Inferior parietal cortex (tissue), 1 donor: ENCODE measurements at regions not wholly inside any gene's neighbourhood (a gene's known extent, or its start where the extent isn't known, plus 50 kb on each side); places are given as distances from the start of the nearest gene placed in this dataset.

ENCODE experiments used
- DNase-seq: peaks from one replicate; pipeline ENCODE4 v3.0.0-alpha.2; 2016; ENCODE audit errors: extremely low spot score

- DNase-seq, result no peak
These were observed 65.5 kb downstream of the ADRA2C start for GRCh38 chr4:3831529-3832150.

GRCh38 chr4:3832536-3833220 is 66.5 kb downstream of the ADRA2C start:
- DNase-seq, result no peak

- no peak for DNase-seq
These were observed 67.3 kb downstream of the ADRA2C start for GRCh38 chr4:3833326-3833989.

DNA sequence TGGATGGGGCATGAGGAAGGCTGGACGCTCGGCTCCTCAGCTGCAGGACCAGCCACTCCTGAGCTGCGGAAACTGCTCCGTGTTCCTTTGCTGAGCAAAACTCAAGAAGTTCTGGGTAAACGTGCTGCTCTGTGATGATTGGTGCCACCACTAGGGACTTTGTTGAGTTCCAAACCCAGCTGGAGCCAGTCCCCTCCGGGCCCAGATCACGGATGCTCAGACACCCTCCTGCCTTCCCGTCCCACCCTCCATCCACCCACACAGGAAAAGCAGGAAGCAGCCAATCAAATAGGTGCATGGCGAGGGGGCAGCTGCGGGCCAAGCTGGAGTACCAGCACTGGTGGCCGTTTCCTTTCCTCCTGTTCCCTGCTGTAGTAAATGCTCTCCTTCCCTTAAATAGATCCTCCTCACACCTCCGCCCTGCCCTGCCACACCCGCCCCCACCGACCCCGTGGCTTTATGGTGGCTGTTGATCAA is 68.0 kb downstream of the ADRA2C start:
- no peak for DNase-seq

GRCh38 chr4:3834663-3835521 is 68.7 kb downstream of the ADRA2C start:
- no peak for DNase-seq

DNA sequence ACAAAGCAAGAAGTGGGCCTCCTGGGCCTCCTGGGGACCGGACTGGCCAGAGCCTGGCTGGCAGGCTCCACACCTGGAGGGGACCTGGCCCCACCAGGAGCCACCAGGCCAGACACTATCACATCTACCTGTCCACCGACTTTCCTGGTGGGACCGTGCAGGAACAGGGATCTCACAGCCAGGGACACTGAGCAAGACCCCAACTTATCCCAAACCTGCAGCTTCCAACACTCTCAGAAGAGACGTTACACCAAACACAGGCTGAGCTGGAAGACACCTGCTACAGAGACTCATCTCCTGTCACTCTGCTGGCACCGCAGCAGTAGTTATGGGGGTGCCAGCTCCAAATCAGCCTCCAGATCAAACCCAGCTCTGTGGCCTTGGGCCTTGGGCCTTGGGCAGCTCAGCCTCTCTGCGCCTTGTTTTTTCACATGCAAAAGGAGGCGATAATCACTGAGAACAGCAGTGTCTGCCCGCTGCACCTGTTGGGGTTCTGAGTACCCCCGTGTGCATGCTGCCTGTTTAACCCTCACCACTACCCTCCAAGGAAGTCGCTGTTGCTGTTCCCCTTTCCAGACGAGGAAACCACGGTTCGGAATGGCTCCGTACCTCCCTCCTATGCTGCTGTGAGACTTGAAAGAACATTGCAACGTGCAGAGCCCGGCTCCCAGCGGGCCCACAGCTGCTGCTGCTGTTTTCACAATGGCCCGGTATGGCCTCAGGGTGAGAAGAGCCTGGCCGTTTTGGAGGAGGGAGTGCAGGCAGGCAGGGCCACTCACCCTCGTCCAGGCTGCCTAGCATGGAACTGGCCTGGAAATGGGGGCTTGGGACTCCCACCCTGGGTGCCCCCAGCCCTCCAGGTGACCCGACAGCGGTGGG is 69.6 kb downstream of the ADRA2C start:
- no peak for DNase-seq

GRCh38 chr4:3836406-3836755 is 70.2 kb downstream of the ADRA2C start:
- no peak for DNase-seq

DNA sequence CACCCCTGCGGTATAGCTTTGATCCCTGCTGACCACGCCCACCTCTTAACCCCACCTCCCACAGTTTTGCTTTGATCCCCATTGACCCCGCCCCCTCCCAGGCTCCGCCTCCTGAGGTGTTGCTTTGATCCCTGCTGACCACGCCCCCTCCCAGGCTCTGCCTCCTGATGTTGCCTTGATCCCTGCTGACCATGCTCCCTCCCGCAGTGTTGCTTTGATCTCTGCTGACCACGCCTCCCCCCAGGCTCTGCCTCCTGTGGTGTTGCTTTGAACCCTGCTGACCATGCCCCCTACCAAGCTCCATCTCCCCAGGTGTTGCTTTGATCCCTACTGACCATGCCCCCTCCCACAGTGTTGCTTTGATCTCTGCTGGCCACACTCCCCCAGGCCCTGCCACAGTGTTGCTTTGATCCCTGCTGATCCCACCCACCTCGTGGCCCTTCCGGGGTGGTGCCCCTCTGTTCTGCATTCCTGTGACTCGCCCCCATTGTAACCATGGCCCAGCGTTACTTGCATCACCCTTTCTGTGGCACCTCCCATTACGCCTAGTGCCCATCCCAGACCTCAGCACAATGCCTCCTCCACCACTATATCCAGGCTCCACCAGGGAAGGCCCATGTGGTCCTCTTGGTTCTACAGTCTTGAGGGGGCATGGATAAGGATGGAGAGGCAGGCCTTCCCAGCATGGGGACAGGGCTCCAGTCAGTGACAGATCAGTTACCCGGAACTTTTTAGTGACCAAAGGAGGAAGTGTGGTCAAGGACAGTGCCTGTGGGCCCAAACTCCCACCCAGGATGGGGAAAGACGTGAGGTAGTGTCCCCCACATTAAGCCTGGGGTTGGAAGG is 70.8 kb downstream of the ADRA2C start:
- no peak for DNase-seq

DNA sequence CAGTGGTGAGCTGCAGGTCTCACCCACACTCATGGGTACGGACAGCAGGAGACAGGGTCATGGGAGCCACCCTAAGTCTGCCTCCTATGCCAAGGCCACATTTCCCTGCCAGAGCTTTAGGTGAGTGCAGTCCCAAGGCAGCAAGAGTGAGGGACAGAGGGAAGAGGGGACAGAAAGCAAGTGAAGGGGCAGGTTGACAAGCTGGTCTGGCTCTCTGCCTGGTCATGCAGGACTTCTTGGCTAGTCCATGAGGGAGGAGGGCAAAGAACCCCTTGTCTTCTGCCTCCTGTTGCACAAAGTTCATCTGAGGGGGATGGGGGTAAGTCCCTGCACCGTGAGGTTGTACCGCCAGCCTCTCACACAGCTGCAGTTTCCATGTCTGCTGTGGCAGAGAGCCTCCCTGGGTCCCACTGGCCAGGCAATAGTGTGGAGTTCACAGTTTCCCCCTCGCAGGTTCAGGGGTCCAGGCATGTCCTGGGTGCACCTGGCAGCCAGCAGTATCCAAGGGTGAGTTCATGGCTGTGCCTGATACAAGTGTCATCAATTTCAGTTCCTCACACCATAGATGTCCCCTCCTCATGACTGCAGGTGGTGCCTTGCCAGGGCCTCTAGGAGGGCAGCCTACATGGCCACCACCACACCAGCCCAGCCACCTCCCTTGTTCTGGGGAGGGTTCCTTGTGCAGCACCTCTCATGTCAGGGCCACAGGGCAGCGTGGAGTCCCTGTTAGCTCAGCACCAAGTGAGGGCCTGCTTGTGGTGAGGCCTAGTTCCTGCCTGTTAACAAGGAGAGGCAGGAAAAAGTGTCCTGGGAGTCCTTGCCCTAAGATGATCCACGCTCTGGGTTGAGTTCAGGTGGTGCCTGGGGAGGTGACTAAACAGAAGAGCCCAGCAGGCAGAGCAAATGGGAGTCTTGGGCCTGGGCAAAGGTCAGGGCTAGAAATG is 72.5 kb downstream of the ADRA2C start:
- no peak for DNase-seq

- DNase-seq, result no peak
These were observed 79.0 kb downstream of the ADRA2C start for GRCh38 chr4:3845094-3845743.

DNA sequence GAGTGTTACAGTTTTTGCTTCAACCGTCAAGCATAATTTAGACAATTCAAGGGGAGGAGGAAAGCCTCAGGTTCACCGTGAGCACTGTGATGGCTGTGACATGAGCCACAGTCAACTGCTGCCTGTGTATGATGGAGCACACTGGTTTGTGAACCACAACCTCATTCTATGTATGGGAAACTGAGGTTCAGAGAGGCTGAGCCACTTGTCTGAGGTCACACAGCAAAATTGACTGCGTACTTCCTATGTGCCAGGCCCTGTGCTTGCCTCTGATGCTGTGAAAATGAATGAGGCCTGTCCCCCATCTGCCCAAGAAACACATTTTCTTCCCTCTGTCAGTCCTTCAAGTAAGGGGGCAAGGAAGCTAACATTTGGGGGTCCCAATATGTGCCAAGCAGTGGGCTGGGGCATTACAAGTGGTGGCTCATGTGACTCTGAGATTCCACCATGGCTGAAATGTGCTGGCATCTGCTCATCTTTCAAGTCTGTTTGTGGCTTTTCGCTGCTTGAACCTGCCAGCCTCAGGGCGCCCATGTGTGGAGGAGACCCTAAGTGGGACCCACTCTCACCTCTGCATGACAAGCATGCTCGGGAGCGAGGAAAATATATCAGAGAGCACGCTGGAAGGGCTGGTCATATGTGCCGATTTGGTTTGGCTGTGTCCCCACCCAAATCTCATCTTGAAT is 79.7 kb downstream of the ADRA2C start:
- no peak for DNase-seq

GRCh38 chr4:3847211-3847940 is 81.2 kb downstream of the ADRA2C start:
- no peak for DNase-seq

DNA sequence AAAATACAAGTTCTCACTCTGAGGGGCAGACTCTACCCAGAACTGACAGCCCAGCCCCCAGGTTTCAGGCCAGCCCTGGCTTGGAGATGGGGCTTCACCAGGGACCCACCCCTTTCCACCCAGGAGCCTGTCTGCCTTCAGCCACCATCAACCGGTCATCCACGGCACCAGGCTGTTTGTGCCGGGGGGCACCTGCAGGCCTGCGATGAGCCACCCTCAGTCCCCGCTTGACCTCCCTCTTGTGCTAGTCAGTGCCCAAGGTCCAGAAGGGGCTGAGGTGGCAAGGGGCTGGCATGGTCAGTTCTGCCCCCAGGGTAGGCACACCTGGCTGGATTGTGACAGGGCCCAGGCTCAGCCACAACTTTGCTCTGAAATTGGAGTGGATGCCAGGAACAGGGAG is 82.1 kb downstream of the ADRA2C start:
- DNase-seq, result no peak

DNA sequence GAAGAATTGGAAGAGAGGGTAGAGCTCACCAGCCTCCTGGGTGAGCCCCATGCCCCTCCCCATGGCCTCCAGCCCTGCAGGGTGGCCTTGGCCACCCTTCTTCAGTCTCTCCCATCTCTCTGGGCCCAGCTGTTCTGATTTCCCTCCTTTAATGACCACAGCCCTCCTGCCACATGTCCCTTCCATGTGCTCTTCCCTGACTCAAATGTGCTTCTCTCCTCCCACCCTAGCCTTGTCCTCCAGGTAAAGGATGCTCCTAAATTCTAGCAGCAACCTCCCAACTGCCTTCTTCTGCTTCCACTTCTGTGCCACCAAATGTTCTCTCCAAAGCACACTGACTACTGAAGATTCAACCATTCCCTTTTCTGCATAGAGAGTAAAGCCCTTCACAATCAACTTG is 83.0 kb downstream of the ADRA2C start:
- DNase-seq, result no peak

DNA sequence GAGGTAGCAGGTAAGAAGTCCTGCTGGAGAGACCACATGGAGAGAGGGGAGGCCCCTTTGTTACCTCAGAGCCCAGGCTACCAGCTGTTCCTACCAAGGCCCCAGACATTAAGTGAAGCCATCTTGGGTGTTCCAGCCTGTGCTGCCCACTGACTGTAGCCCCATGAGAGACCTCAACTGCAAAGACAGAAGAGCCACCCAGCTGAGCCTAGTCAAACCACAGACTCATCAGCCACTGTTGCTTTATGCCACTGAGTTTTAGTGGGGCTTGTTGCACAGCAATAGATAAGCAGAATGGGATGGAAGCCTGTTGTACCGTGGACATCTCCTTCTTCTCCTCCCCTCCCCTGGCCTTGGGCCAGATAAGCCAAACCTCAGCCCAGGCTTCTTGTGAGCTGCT is 83.9 kb downstream of the ADRA2C start:
- DNase-seq, result no peak

GRCh38 chr4:3851211-3851610 is 85.0 kb downstream of the ADRA2C start:
- DNase-seq, result no peak

- no peak for DNase-seq
These were observed 85.7 kb downstream of the ADRA2C start for GRCh38 chr4:3851881-3852280.
